Tibial nerve (tissue), 4 donors: ENCODE measurements at regions not wholly inside any gene's neighbourhood (a gene's known extent, or its start where the extent isn't known, plus 50 kb on each side); places are given as distances from the start of the nearest gene placed in this dataset.

ENCODE experiments used
- DNase-seq, 2 donors: peaks; one replicate each; pipeline ENCODE4 v3.0.0-alpha.2; 2019; ENCODE audit warnings: low spot score in 2 of 2
- H3K27ac ChIP-seq, 4 donors: fragments of 200-600 bp; sonication (generic) in 3 of 4; one replicate each; pipeline ENCODE4 v1.5.1; 2017 to 2019; ENCODE audit warnings: mild to moderate bottlenecking in 1 of 4
- H3K27me3 ChIP-seq, 2 donors: fragments of 200-600 bp; sonication (generic) in 1 of 2; one replicate each; pipeline versions ENCODE4 v1.5.1 to v1.6.0; 2017 to 2019
- H3K36me3 ChIP-seq, 3 donors: fragments of 200-600 bp; sonication (generic); one replicate each; pipeline ENCODE4 v1.5.1; 2018 to 2019
- H3K4me1 ChIP-seq, 4 donors: fragments of 200-600 bp; sonication (generic) in 3 of 4; one replicate each; pipeline ENCODE4 v1.5.1; 2017 to 2019
- H3K4me3 ChIP-seq, 4 donors: fragments of 200-600 bp; sonication (generic) in 3 of 4; one replicate each; pipeline ENCODE4 v1.5.1; 2017 to 2019; ENCODE audit warnings: mild to moderate bottlenecking in 1 of 4, moderate library complexity in 1 of 4
- H3K9me3 ChIP-seq, 4 donors: fragments of 200-600 bp; sonication (generic) in 3 of 4; one replicate each; pipeline ENCODE4 v1.5.1; 2017 to 2019
- CTCF ChIP-seq, 5 experiments: fragments of 200-600 bp in 3 of 5; fragments of 450-650 bp in 2 of 5; sonication (generic) in 3 of 5; IDR thresholded peaks; one replicate each; pipeline ENCODE4 v1.5.1; 2016 to 2019; ENCODE audit warnings: antibody characterized with exemption in 5 of 5, mild to moderate bottlenecking in 3 of 5, moderate library complexity in 2 of 5
- EP300 ChIP-seq, 2 donors: sonication (generic); formaldehyde crosslinking; IDR thresholded peaks; one replicate each; pipeline ENCODE4 v1.6.1; 2017; ENCODE audit warnings: antibody characterized with exemption in 2 of 2, mild to moderate bottlenecking in 1 of 2
- POLR2A ChIP-seq, 2 donors: fragments of 450-650 bp; IDR thresholded peaks; one replicate each; pipeline ENCODE4 v1.6.1; 2017; ENCODE audit warnings: antibody characterized with exemption in 2 of 2, mild to moderate bottlenecking in 2 of 2, moderate library complexity in 2 of 2
- WGBS, 2 donors: methylation state at CpG; one replicate each; pipeline ENCODE4 v1.1.5; 2018; 5-methylcytosine and 5-hydroxymethylcytosine counted together

GRCh38 chr6:14871221-14871620 lies 374.6 kb upstream of the JARID2 start:
- no peak for TF ChIP-seq POLR2A (IDR thresholded peaks at IDR 0.05)
- TF ChIP-seq CTCF (IDR thresholded peaks at IDR 0.05): no peak
- TF ChIP-seq EP300 (IDR thresholded peaks at IDR 0.05): no peak
- Histone ChIP-seq H3K27ac (no peak overlapping the region), H3K4me1 (peaks cover 0 to 1% (median 0%) of the 10 kb centered on the region in 4 donors), H3K27me3 (no peaks in the 10 kb centered on the region), H3K36me3 (no peaks in the 10 kb centered on the region), H3K9me3 (no peaks in the 10 kb centered on the region), H3K4me3 (no peak overlapping the region)
- DNase-seq: no peak
- 92 to 95% methylated on average over 5 of the region's 5 CpGs for whole genome bisulfite sequencing, 2 donors

- 68 to 79% methylated on average over 2 of the region's 2 CpGs for WGBS, 2 donors
- Histone ChIP-seq H3K4me1 (peaks cover 0 to 20% (median 4%) of the 10 kb centered on the region in 4 donors), H3K36me3 (no peaks in the 10 kb centered on the region), H3K4me3 (no peak overlapping the region), H3K9me3 (no peaks in the 10 kb centered on the region), H3K27ac (no peak overlapping the region), H3K27me3 (no peaks in the 10 kb centered on the region)
- DNase-seq: no peak
- TF ChIP-seq EP300 (IDR thresholded peaks at IDR 0.05) (no peak), CTCF (IDR thresholded peaks at IDR 0.05) (no peak), POLR2A (IDR thresholded peaks at IDR 0.05) (no peak)
These were observed 372.8 kb upstream of the JARID2 start for GRCh38 chr6:14873101-14873500.

GRCh38 chr6:14873781-14874441 lies 372.0 kb upstream of the JARID2 start:
- TF ChIP-seq CTCF (IDR thresholded peaks at IDR 0.05) (no peak), EP300 (IDR thresholded peaks at IDR 0.05) (no peak), POLR2A (IDR thresholded peaks at IDR 0.05) (no peak)
- no peaks in the 10 kb centered on the region for H3K9me3 ChIP-seq
- H3K4me3 ChIP-seq: no peak overlapping the region
- H3K27ac ChIP-seq: no peak overlapping the region
- H3K4me1 ChIP-seq: peaks cover 0 to 24% (median 5%) of the 10 kb centered on the region in 4 donors
- no peaks in the 10 kb centered on the region for H3K36me3 ChIP-seq
- WGBS, 2 donors: 79% methylated on average over 3 of the region's 3 CpGs
- no peak for DNase-seq
- H3K27me3 ChIP-seq: no peaks in the 10 kb centered on the region

- H3K4me1 ChIP-seq: peaks cover 0 to 33% (median 8%) of the 10 kb centered on the region in 4 donors
- H3K27me3 ChIP-seq: no peaks in the 10 kb centered on the region
- DNase-seq: no peak
- WGBS, 2 donors: 97 to 99% methylated on average over 4 of the region's 4 CpGs
- H3K4me3 ChIP-seq: no peak overlapping the region
- TF ChIP-seq POLR2A (IDR thresholded peaks at IDR 0.05) (no peak), CTCF (IDR thresholded peaks at IDR 0.05) (no peak), EP300 (IDR thresholded peaks at IDR 0.05) (no peak)
- no peaks in the 10 kb centered on the region for H3K36me3 ChIP-seq
- H3K27ac ChIP-seq: no peak overlapping the region
- no peaks in the 10 kb centered on the region for H3K9me3 ChIP-seq
These were observed 370.8 kb upstream of the JARID2 start for GRCh38 chr6:14874975-14875480.

GRCh38 chr6:14875481-14876063 lies 370.3 kb upstream of the JARID2 start:
- Histone ChIP-seq H3K27me3 (no peaks in the 10 kb centered on the region), H3K4me1 (peaks cover 0 to 38% (median 10%) of the 10 kb centered on the region in 4 donors), H3K27ac (no peak overlapping the region), H3K36me3 (no peaks in the 10 kb centered on the region), H3K9me3 (no peaks in the 10 kb centered on the region), H3K4me3 (no peak overlapping the region)
- no peak for TF ChIP-seq POLR2A (IDR thresholded peaks at IDR 0.05)
- no peak for TF ChIP-seq EP300 (IDR thresholded peaks at IDR 0.05)
- no peak for TF ChIP-seq CTCF (IDR thresholded peaks at IDR 0.05)
- no peak for DNase-seq
- WGBS, 2 donors: 82 to 84% methylated on average over 6 of the region's 6 CpGs
